Cerebellar nuclear complex (tissue), 1 donor: ENCODE measurements at regions not wholly inside any gene's neighbourhood (a gene's known extent, or its start where the extent isn't known, plus 50 kb on each side); places are given as distances from the start of the nearest gene placed in this dataset.
"Not testable (repeated sequence)": the region's sequence is repeated elsewhere in the genome, so short reads cannot be mapped to it uniquely, and the experiment has no call there.

Experiments
- DNase-seq, 2 experiments: peaks; one replicate each; lab custom pipeline; 2025; lab: John Stamatoyannopoulos, UW

DNA sequence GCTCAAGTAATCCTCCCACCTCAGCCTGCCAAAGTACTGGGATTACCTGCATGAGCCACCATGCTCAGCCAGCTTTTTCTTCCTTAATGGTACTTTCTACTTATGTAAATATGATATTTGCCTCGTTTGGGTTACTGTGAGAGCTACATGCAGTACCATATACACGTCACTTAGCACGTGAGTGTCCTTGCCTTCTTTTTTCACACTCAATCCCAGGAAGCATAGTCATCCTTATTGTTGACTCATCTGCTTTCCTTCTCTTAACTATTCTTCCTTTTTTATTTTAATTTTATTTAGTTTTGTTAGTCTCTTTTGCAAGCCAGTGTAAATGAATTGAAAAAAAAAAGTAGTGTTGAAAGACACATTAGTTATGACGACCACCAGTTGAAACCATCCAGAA is 205.9 kb downstream of the HIPK3 start:
- DNase-seq = no peak

GRCh38 chr11:33461369-33462125 is 204.4 kb downstream of the HIPK3 start:
- no peak for DNase-seq

GRCh38 chr11:33457948-33458347 is 200.8 kb downstream of the HIPK3 start:
- no peak for DNase-seq

DNA sequence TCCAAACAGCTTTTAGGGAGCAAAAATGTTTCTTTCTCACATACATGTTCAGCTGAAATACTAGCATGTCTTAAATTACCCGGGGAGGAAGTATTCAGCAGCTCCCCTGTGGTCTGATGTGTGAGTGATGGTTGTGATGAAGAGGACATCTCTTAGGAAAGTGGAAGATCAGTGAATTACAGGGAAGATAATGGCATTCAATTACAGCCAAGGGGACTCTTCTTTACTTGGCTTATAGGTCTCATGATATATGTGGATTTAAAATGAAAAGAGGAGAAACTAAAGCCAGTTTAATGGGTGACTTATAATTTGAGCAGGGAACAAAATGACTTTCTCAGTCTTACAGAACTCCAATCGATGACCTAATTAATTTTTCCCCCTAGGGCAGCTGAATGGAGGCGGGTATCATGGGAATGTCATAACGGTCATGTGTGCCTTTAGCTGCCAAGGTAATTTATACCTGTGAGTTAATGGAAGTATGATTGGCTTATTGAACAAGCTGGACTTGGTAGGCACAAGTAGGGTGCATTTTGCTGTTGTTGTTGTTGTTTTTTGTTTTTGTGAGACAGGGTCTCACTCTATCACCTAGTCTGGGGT is 198.8 kb downstream of the HIPK3 start:
- DNase-seq = no peak

DNA sequence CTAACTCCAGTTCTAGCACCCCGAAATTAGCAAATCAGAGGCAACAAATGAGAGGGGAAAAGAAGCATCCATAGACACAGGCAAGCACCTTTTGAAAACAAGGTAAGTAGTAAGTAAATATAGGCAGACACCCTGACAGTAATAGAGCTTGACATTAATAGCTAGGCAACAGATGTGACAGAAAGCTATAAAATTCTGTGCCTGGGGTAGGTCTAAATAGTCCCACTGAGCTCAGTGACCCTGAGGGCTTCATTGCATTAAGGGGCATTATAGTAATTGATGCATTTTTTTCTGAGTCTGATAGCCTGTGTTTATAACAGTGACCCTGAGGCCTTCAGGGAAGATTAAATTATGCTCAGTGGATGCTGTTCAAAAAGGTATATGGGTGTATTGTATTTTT is 197.1 kb downstream of the HIPK3 start:
- DNase-seq = no peak

GRCh38 chr11:33452836-33453624 is 195.8 kb downstream of the HIPK3 start:
- no peak for DNase-seq

GRCh38 chr11:33451364-33451763 is 194.2 kb downstream of the HIPK3 start:
- DNase-seq = no peak

- no peak for DNase-seq
These were observed 192.6 kb downstream of the HIPK3 start for GRCh38 chr11:33449798-33450197.

- no peak for DNase-seq
These were observed 191.4 kb downstream of the HIPK3 start for GRCh38 chr11:33448461-33449130.

DNA sequence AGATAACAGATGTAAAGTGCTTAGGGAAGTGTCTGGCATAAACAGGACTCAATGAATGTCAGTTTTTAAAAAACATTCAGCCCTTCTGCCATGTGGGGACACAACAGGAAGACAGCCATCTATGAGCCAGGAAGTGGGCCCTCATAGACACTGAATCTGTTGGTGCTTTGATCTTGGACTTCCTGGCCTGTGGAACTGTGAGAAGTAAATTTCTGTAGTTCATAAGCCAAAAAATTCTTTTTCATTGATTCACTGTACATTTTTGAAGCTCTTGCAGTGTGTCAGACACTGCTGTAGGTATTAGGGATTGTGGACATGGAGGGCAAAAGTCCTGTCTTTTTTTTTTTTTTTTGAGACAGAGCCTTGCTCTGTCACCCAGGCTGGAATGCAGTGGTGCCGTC is 188.6 kb downstream of the HIPK3 start:
- no peak for DNase-seq

- no peak for DNase-seq
These were observed 187.8 kb downstream of the HIPK3 start for GRCh38 chr11:33444835-33445594.

GRCh38 chr11:33443684-33444083 is 186.5 kb downstream of the HIPK3 start:
- DNase-seq = no peak

DNA sequence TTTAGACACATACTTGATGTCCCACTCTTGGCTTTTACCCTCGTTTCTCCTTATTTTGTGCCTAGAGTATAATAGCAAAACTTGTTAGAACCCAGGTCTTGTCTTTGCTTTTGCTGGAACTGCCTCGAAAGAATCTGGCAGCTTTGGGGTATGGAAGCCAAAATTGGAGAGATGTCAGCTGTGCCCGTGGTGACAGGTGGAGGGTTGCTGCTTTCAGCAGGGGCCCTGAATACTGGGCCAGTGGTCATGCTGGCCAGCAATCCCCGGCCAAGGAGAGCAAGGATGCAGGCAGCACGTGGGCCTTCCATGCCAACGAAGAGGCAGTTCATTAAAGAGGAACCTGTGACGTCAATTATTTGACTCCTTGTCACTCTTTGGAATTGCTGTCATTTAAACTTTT is 181.1 kb downstream of the HIPK3 start:
- DNase-seq = peak; percentile 76 to 90

DNA sequence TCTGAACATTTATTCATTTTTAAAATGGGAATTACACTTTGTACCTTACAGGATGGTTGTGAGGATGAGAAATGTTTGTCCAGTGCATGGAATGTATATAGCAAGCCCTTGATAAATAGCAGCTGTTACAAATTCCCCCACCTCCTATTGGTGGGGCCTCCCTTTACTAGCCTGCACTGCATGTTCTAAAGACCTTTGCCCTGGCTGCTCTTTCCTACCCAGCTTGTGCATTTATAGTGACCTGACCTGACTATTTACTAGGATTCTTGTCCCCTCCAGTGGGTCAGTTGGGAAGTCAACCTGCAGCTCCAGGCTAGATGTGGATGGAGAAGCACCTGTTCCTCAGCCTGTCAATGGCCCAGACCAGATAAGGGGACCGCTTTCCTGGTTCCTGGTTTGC is 180.3 kb downstream of the HIPK3 start:
- no peak for DNase-seq

DNA sequence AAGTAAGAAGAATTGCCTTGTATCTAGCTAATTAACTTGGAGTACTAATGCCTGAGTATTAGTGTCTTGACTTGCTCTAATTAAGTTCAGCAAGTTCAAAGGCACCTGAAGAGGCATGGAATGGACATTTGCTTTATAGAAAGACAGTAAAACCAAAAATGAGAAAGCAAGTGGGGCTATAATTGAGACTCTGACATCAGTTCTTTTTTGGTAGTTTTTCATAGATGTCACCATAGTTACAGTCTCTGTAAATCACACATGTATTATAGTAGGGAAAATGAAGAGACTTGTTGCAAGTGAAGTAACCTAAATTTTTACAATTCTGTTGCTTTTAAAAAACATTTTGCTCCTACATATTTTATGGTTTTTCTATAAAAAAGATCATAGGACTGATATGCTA is 178.0 kb downstream of the HIPK3 start:
- DNase-seq = no peak

- no peak for DNase-seq
These were observed 177.1 kb downstream of the HIPK3 start for GRCh38 chr11:33434294-33434693.

DNA sequence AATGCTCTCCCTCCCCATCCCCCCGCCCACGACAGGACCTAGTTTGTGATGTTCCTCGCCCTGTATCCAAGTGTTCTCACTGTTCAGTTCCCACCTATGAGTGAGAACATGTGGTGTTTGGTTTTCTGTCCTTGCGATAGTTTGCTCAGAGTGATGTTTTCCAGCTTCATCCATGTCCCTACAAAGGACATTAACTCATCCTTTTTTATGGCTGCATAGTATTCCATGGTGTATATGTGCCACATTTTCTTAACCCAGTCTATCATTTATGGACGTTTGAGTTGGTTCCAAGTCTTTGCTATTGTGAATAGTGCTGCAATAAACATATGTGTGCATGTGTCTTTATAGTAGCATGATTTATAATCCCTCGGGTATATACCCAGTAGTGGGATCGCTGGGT is 171.3 kb downstream of the HIPK3 start:
- not testable (repeated sequence) for DNase-seq

DNA sequence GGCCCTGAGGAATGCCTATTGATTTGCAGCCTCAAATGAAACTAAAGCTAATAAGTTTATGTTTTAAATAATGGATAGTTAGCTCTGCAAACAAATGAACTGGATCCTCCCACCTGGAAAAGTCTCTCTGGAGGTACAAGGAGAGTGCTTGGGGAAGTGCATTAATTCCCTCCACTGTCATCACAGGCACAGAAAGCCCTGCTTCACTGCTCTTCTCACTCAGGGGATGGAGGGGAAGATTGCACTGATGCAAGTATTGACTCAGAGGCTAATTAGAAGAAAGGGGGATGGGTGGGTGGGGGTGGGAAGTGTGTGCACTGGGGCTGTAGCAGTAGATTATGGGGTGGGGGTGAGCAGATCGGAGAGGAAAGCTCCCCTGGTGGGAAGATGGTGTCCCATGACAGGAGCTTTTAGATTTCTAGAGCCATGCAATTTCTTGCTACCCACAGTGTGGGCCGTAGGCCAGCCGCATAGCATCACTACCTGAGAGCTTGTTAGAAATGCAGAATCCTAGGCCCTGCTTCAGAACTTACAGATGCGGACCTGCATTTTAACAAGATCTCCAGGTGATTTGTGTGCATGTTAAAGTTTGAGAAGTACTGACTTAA is 163.9 kb downstream of the HIPK3 start:
- DNase-seq = no peak

DNA sequence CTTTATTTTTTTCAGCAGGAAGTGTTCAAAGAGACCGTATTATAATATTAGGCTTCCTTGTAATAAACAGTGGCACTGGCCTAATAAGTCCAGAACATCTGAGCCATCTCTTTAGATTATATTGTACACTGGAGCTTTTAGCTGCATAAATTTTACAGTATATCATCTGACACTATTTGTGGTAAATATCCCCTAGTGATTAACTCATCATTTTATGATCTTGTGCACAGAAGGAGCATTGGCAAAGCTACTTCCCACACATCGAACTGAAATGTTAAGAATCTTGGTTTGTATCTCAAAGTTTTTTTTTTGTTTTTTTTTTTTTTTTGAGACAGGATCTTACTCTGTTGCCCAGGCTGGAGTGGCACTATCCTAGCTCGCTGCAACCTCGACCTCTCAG is 162.7 kb downstream of the HIPK3 start:
- no peak for DNase-seq

DNA sequence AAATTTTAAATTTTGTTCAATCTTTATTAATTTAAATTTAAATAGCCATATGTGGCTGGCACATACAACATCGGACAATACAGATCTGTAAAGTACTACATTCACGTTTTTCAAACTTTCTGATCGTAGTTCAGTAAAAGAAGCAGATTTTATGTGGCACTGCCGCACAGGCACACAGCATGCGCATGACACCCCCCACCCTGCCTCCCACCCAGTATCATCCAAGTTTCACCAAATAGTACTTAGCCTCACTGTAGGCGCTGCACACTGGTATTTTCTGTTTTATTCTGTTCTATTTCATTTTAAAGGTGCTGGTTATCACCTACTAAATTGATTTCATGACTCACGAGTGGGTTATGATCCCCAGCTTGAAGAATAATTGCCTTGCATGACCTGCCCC is 159.9 kb downstream of the HIPK3 start:
- no peak for DNase-seq

DNA sequence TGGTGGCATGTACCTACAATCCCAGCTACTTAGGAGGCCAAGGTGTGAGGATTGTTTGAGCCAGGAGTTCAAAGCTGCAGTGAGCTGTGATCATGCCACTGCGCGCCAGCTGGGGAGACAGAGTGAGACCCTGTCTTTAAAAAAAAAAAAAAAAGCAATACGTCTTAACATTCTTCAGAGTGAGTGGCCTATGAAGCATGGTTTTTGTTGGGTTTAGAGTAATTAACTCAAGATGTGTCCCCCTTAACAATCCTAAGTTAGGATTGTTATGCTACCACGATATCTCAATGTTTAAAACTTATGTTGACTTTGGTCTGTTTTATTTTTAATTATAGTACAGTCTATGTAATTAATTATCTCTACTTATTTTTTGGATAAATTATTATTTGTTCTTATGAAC is 156.1 kb downstream of the HIPK3 start:
- no peak for DNase-seq
